Brain pericyte (primary cell): ENCODE measurements at regions not wholly inside any gene's neighbourhood (a gene's known extent, or its start where the extent isn't known, plus 50 kb on each side); places are given as distances from the start of the nearest gene placed in this dataset.

Experiments
- DNase-seq: peaks from one replicate; pipeline ENCODE4 v3.0.0-alpha.2; 2012; ENCODE audit warnings: low read depth, low spot score

DNA sequence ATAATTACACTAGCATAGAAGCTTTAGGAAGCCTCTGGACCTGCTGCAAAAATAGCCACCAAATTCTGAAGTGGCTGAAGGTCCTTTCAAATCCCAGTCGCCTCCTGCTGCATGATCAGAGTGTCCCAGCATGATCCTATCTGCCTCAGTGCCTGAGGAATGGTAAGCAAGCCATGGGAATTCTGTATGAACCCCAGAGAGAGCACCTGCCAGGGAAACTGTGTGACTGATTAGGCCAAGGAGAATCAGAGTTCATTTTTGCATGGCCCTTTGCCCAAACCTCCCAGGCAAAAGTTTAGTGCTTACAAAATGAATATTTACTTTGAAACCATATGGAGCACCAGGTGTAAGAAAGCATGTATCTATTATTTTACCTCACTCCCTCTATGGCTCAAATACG lies 221.4 kb downstream of the ARL4C start:
- DNase-seq, result no peak

GRCh38 chr2:234273887-234274584 lies 222.8 kb downstream of the ARL4C start:
- DNase-seq, result no peak

DNA sequence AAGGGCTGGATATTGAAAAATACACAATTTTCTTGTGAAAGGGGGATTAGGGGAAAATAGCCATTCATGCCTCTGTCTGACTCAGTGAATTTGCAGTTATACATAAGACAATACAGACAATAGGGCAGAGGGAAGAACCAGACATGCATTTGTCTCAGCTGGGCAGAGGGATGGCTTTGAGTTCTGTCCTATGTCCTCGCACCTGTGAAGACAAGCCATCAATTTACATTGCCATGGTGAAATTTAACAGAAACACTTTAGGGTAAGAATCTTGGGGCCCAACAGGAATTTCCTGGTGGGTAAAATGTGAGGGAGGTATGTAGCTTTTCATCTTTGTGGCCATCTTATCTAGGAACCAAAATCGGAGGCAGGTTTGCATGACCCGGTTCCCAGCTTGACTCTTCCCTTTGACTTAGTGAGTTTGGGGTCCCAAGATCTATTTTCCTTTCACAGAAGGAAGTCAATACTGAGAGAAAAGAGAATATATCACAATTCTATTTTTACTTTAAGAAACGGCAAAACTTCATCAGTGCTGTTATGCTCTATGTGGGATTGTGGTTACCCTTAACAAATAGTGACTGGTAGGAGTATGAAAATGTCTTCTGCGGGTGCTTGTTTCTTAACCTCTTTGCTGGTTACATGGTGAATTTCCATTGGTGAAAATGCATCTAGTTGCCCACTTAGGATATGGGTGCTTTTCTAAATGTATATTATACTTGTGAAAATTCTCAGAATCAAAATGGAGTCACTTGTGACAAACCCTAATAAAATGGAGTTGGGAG lies 221.8 kb downstream of the SPP2 start:
- DNase-seq, result no peak

- DNase-seq, result no peak
These were observed 220.8 kb downstream of the SPP2 start for GRCh38 chr2:234271338-234271737.

- DNase-seq, result no peak
These were observed 219.3 kb downstream of the SPP2 start for GRCh38 chr2:234269769-234270204.

GRCh38 chr2:234267534-234267933 lies 217.0 kb downstream of the SPP2 start:
- DNase-seq, result no peak

- DNase-seq, result no peak
These were observed 216.4 kb downstream of the SPP2 start for GRCh38 chr2:234266952-234267351.

DNA sequence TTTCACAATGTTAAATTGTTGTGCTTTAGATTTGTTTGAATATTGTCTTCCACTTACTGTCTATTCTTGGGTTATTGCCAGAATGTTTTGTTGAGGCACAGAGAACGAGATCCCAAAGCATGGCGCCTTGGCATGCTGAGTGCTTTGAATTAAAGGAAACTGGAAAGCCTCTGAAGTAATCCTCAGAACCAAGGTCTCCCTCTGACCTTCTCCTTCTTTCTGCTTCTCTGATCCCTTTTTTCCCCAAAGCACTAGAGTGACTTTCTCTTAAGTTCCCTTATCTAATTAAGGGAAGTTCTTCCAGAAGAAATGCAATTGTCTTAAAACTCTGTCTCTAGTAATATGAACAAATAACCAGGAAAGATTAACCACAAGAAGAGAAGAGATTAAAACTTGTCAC lies 214.7 kb downstream of the SPP2 start:
- no peak for DNase-seq

GRCh38 chr2:234261736-234262135 lies 211.2 kb downstream of the SPP2 start:
- no peak for DNase-seq

- no peak for DNase-seq
These were observed 208.9 kb downstream of the SPP2 start for GRCh38 chr2:234259440-234259839.

- DNase-seq, result no peak
These were observed 208.2 kb downstream of the SPP2 start for GRCh38 chr2:234258562-234259141.

DNA sequence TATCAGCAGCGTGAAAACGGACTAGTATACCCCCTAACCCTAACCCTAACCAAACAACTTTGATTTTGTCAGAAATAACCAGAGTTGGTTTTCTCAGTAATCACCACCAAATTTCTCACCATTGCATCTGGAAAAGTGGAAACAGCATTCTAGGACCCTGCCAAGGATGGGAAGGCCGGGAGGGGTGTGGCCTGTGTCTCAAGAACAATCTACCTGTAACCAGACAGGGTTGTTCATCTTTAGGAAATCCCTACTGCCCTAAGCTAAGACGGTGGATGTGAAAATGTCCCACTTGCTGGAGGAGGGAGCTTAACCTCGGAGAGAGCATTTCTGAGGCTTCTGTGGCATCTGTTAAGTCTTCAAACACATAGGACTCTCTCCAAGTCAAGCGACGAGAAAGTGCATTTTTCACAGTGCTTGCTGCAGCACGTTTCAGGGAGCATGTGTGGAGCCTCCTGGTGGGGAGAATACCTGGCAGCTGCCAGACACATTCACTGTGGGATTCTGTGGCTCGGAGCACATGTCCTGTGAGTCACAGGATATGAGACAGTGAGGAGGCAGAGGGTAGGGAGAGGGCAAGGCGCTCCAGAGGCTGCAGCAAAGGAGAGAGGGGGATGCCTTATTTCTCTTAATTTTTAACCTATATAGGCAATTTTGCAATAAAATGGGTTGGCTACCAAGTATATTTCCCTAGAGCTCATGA lies 207.5 kb downstream of the SPP2 start:
- peak; percentile 82 for DNase-seq

GRCh38 chr2:234256516-234256915 lies 206.0 kb downstream of the SPP2 start:
- no peak for DNase-seq

GRCh38 chr2:234254783-234255521 lies 204.4 kb downstream of the SPP2 start:
- DNase-seq, result no peak

GRCh38 chr2:234252772-234253171 lies 202.3 kb downstream of the SPP2 start:
- no peak for DNase-seq

GRCh38 chr2:234251326-234252271 lies 201.1 kb downstream of the SPP2 start:
- DNase-seq, result peak; percentile 88

GRCh38 chr2:234250926-234251325 lies 200.4 kb downstream of the SPP2 start:
- no peak for DNase-seq

GRCh38 chr2:234249873-234250272 lies 199.4 kb downstream of the SPP2 start:
- DNase-seq, result no peak

GRCh38 chr2:234249034-234249735 lies 198.7 kb downstream of the SPP2 start:
- no peak for DNase-seq
